Tibial artery (tissue), 4 donors: ENCODE measurements at regions not wholly inside any gene's neighbourhood (a gene's known extent, or its start where the extent isn't known, plus 50 kb on each side); places are given as distances from the start of the nearest gene placed in this dataset.
A peak's percentile ranks its signal among the peaks of the same experiment; 100 is the strongest.

Source experiments
- DNase-seq, 2 donors: peaks; one replicate each; pipeline ENCODE4 v3.0.0-alpha.2; 2019
- H3K27ac ChIP-seq, 2 donors: fragments of 200-600 bp; sonication (generic) in 1 of 2; 1 replicate in 1 of 2; 2 replicates in 1 of 2; pipeline ENCODE4 v1.5.1; 2018 to 2019; ENCODE audit warnings: mild to moderate bottlenecking in 1 of 2
- H3K27me3 ChIP-seq, 2 donors: fragments of 200-600 bp; sonication (generic) in 1 of 2; one replicate each; pipeline versions ENCODE4 v1.5.1 to v1.6.0; 2016 to 2019
- H3K36me3 ChIP-seq, 3 donors: fragments of 200-600 bp; sonication (generic) in 2 of 3; one replicate each; pipeline ENCODE4 v1.5.1; 2016 to 2019; ENCODE audit warnings: mild to moderate bottlenecking in 2 of 3
- H3K4me1 ChIP-seq, 4 donors: fragments of 200-600 bp; sonication (generic) in 2 of 4; 1 replicate in 3 of 4; 2 replicates in 1 of 4; pipeline ENCODE4 v1.5.1; 2016 to 2019
- H3K4me3 ChIP-seq, 2 donors: fragments of 200-600 bp; sonication (generic) in 1 of 2; 1 replicate in 1 of 2; 2 replicates in 1 of 2; pipeline ENCODE4 v1.5.1; 2018 to 2019; ENCODE audit warnings: mild to moderate bottlenecking in 2 of 2
- H3K9me3 ChIP-seq, 3 donors: fragments of 200-600 bp; sonication (generic) in 1 of 3; one replicate each; pipeline ENCODE4 v1.5.1; 2016 to 2019
- intact Hi-C: fragments of 100-400 bp; cut with DNase I; formaldehyde crosslinking; loops from one replicate; pipeline ENCODE4 v1.15.0; 2023; ENCODE audit warnings: low total_unique reads
- TF ChIP-seq, protein P1 (sequence below), 2 experiments: fragments of 200-600 bp in 1 of 2; fragments of 450-650 bp in 1 of 2; IDR thresholded peaks; one replicate each; pipeline ENCODE4 v1.5.1; 2017 to 2019; ENCODE audit warnings: antibody characterized with exemption in 2 of 2, mild to moderate bottlenecking in 1 of 2, moderate library complexity in 1 of 2

DNA sequence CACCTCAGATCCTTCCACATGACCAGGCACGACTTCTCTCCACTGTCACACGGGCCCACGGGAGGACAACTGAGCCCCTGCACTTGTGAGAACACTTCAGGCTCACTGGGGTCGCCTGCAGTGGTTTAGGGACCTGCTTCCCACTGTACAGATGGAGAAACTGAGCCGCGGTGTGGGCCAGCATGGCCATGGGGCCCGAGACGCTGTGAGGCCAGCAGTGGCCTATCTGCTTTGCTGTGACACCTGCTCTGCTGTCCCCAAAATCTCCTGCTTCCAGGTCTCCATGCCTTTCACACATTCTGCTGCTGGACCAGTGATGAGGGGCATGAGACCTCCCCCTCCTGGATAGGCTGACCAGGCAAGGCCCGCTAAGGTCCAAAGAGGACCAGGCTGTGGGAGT is 75.8 kb upstream of the PAX2 start:
- Histone ChIP-seq H3K4me3 (no peak overlapping the region), H3K27ac (no peak overlapping the region), H3K4me1 (peaks cover 0 to 8% (median 2%) of the 10 kb centered on the region in 4 donors), H3K27me3 (peaks cover 0 to 78% of the 10 kb centered on the region in 2 donors), H3K9me3 (no peaks in the 10 kb centered on the region), H3K36me3 (no peaks in the 10 kb centered on the region)
- no peak for DNase-seq
- TF ChIP-seq, protein P1, sequence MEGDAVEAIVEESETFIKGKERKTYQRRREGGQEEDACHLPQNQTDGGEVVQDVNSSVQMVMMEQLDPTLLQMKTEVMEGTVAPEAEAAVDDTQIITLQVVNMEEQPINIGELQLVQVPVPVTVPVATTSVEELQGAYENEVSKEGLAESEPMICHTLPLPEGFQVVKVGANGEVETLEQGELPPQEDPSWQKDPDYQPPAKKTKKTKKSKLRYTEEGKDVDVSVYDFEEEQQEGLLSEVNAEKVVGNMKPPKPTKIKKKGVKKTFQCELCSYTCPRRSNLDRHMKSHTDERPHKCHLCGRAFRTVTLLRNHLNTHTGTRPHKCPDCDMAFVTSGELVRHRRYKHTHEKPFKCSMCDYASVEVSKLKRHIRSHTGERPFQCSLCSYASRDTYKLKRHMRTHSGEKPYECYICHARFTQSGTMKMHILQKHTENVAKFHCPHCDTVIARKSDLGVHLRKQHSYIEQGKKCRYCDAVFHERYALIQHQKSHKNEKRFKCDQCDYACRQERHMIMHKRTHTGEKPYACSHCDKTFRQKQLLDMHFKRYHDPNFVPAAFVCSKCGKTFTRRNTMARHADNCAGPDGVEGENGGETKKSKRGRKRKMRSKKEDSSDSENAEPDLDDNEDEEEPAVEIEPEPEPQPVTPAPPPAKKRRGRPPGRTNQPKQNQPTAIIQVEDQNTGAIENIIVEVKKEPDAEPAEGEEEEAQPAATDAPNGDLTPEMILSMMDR (IDR thresholded peaks at IDR 0.05): no peak
- intact Hi-C loops: no loop called here

DNA sequence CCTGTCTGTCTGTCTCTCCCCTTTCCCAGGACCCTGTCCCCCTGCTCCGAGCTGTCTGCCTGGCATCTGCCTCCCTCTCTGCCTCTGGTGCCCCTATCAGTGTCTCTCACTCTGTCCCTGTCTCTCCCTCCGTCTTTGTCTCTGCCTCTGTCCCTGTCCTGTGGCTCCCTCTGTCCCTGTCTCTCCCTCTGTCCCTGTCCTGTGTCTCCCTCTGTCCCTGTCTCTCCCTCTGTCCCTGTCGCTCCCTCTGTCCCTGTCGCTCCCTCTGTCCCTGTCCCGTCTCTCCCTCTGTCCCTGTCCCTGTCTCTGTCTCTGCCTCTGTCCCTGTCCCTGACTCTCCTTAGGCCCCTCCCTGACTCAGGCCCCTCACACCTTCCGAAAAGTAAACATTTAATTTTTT is 75.0 kb upstream of the PAX2 start:
- no peaks in the 10 kb centered on the region for H3K9me3 ChIP-seq
- no peaks in the 10 kb centered on the region for H3K36me3 ChIP-seq
- no peak overlapping the region for H3K27ac ChIP-seq
- DNase-seq: no peak
- H3K4me1 ChIP-seq: peaks cover 0 to 8% (median 2%) of the 10 kb centered on the region in 4 donors
- H3K4me3 ChIP-seq: no peak overlapping the region
- H3K27me3 ChIP-seq: peaks cover 0 to 79% of the 10 kb centered on the region in 2 donors
- TF ChIP-seq, protein P1 (IDR thresholded peaks at IDR 0.05): no peak
- intact Hi-C loops: no loop called here

DNA sequence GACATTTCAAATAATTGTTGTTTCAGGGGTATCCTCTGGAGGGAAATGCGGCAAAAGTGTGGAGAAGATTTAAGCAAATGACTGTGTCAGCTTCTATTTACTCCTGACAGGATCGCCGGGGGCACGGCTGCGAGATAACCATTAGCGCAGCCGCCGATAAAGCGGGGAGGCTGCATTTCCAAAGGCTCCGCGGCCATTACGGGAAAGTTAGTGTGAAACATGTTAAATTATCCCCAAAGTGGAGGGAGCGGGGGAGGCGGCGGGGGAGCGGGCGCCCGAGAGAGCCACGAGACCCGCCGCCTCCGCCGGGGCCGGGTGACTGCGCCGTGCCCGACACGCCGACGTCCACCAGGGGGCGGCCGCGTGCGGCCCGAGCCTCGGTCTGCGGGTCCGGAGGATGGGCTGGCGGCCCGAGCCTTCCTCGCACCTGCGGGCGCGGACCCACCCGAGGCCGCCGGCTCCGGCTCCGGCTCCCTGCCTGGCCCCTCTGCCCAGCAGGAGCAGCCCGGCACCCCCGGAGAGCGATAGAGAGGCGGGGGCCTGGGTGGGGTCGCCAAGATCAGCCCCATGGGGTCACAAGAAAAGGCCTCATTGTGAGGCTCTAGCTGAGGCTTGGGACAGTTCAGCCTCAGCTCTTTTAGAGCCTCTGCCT is 74.4 kb upstream of the PAX2 start:
- DNase-seq: no peak

DNA sequence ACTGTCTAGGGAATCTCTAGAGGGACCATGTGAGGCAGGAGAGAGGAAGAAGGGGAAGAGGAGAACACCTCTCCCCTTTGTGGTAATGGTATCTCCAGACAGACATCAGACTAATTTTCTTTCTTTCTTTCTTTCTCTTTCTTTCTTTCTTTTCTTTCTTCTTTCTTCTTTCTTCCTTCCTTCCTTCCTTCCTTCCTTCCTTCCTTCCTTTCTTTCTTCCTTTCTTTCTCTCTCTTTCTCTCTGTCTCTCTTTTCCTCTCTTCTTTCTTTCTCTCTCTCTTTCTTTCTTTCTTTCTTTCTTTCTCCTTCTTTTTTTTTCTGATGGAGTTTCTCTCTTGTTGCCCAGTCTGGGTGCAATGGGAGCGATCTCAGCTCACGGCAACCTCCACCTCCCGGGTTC is 73.2 kb upstream of the PAX2 start:
- TF ChIP-seq, protein P1 (IDR thresholded peaks at IDR 0.05): no peak
- Histone ChIP-seq H3K4me3 (no peak overlapping the region), H3K9me3 (no peaks in the 10 kb centered on the region), H3K4me1 (peaks cover 0 to 8% (median 2%) of the 10 kb centered on the region in 4 donors), H3K36me3 (no peaks in the 10 kb centered on the region), H3K27me3 (peaks cover 0 to 74% of the 10 kb centered on the region in 2 donors), H3K27ac (no peak overlapping the region)
- DNase-seq: no peak
- intact Hi-C loops: no loop called here

More for the DNA sequence above, 74.4 kb upstream of the PAX2 start:
- no peak overlapping the region for H3K4me3 ChIP-seq
- no peak overlapping the region for H3K27ac ChIP-seq
- no peaks in the 10 kb centered on the region for H3K9me3 ChIP-seq
- TF ChIP-seq, protein P1 (IDR thresholded peaks at IDR 0.05): peak; percentile 41 to 44
- peaks cover 0 to 8% (median 2%) of the 10 kb centered on the region in 4 donors for H3K4me1 ChIP-seq
- peaks cover 0 to 82% of the 10 kb centered on the region in 2 donors for H3K27me3 ChIP-seq
- intact Hi-C loops: no loop called here
- H3K36me3 ChIP-seq: no peaks in the 10 kb centered on the region

DNA sequence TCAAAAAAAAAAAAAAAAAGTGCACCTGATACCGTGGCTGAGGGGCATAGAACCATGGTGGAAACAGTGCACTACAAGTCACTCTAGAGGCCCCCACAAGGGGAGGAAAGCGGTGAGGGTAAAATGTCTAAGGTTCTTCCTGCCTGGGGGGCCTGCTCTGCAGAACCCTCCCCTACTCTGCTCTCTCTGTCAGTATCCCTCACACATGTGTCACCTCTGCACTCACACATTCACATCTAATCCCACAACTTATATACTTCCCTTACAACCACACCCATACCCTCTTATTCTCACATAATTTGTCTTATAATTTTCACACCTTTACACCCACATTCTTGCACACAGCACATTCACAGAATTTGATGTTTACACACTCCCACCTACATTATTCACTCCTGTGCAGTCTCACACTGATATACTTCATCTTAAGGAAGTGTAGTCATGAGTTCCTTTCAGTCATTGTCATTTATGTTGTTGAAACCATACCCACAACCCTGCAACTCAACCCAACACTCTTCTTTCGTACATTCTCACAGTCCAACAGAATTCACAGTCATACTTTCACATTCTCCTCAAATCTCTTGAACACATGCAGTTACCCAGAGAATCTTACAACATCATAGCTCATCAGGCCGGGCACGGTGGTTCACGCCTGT is 68.0 kb upstream of the PAX2 start:
- intact Hi-C loops: no loop called here
- Histone ChIP-seq H3K27ac (no peak overlapping the region), H3K4me3 (no peak overlapping the region), H3K27me3 (peaks cover 0 to 73% of the 10 kb centered on the region in 2 donors), H3K4me1 (peaks cover 0 to 3% (median 1%) of the 10 kb centered on the region in 4 donors), H3K9me3 (no peaks in the 10 kb centered on the region), H3K36me3 (no peaks in the 10 kb centered on the region)
- DNase-seq: no peak
- TF ChIP-seq, protein P1 (IDR thresholded peaks at IDR 0.05): no peak
